ENCODE measurements at regions not wholly inside any gene's neighbourhood (a gene's known extent, or its start where the extent isn't known, plus 50 kb on each side); places are given as distances from the start of the nearest gene placed in this dataset.

DNA sequence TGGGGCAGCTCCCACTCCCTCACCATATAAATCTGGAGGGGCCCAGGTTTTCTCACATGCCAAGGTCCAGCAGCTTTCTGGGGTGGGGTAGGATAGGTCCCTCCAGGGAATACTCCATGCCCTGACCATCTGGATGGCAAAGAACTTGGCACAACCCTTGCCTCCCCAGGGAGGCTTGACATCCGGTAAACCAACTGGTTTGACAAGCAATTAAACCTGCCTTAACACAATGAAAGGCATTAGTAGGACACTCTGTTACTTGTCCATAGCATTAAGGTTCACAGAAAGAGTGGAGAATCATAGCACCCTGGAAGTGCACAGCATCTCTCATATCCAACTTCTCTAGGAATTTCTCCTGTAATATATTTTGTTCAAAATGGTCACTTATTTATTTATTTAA, 63.9 kb upstream of the MAF start:
- in situ Hi-C loops (cut with MboI; ENCODE audit: low pct_unique_long_range_greater_than_20kb, low sequenced_read_pairs), result no loop called here
- DNase-seq, result no peak

DNA sequence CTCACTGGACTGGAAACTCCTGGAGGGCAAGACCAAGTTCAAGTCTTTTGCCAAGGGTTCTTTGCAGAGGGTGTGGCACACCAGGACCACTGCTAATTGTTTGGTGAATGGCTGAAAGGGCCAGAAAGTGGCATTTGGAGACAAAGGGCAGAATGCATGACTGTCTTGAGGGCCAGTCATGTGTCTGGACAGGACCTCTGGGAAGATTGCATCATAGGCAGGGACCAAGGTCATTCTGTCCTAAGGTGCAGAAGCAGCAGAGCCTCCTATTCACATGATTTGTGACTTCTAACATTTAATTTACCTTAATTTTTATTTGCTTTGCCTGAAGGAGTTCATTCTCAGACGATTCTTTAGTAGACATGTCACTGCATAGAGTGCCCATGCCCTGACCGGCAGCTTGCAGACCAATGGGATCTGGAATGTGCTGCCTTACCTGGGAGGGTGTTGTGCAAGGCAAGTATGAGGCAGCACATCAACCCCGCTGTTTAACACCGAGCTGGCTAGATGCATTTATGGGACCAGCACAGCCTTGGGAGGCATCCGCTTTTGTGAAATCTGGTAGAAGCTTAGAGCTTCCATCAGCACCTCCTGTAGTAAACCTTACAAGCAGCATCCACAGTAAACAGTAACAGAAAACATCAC, 62.3 kb upstream of the MAF start:
- in situ Hi-C loops (cut with MboI; ENCODE audit: low pct_unique_long_range_greater_than_20kb, low sequenced_read_pairs), result no loop called here
- DNase-seq, result no peak

DNA sequence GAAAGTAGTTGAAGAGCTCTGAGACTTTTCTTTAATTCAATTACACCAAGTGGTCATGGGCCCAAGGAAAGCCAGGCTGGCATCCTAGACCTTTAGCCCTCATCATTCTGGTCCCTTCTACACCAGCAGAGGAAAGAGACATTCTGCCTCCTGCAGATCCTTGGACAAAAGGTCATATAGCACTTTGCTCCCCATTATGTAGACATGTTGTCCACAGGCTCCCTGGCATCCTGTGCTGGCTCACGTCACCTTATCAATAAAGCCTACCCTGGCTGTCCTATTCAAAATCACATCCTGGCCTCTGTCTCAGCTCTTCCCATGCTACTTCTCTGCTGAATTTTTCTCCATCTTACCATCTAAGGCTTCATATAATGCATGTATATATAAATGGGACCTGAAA, 61.6 kb upstream of the MAF start:
- DNase-seq, result no peak
- in situ Hi-C loops (cut with MboI; ENCODE audit: low pct_unique_long_range_greater_than_20kb, low sequenced_read_pairs), result no loop called here

DNA sequence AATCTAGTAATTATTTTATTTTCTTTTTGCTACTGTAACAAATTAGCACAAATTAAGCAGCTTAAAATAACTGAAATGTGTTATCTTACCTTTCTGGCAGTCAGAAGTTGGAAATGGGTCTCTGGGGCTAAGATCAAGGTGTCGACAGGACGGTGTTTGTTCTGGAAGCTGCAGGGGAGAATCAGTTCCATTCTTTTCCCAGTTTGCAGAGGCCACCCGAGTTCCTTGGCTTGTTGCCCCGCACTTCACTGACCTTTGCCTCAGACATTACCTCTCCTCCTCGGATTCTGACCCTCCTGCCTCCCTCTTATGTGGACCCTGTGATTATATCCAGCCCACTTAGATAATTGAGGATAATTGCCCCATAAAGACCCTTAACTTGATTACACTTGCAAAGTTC, 61.0 kb upstream of the MAF start:
- no peak for DNase-seq
- in situ Hi-C loops (cut with MboI; ENCODE audit: low pct_unique_long_range_greater_than_20kb, low sequenced_read_pairs), result no loop called here

DNA sequence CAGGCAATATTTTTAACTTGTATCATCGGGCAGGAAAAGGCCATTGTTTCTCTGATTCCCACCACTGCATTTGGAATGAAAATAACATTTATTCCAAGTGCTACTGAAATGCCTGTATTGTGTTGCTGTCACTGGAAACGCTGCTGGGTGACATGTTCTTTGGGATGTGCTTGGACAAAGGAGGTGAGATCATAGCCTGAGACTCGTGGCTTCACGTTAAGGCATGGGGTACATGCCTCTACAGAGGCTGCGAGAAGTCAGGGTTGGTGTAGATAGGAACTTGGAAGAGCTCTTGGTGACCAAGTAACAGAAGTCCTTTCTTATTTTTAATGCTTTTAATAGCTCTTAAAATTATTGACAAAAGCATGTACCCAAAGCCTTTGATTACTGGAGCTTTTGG, 58.8 kb upstream of the MAF start:
- in situ Hi-C loops (cut with MboI; ENCODE audit: low pct_unique_long_range_greater_than_20kb, low sequenced_read_pairs), result no loop called here
- DNase-seq, result no peak

DNA sequence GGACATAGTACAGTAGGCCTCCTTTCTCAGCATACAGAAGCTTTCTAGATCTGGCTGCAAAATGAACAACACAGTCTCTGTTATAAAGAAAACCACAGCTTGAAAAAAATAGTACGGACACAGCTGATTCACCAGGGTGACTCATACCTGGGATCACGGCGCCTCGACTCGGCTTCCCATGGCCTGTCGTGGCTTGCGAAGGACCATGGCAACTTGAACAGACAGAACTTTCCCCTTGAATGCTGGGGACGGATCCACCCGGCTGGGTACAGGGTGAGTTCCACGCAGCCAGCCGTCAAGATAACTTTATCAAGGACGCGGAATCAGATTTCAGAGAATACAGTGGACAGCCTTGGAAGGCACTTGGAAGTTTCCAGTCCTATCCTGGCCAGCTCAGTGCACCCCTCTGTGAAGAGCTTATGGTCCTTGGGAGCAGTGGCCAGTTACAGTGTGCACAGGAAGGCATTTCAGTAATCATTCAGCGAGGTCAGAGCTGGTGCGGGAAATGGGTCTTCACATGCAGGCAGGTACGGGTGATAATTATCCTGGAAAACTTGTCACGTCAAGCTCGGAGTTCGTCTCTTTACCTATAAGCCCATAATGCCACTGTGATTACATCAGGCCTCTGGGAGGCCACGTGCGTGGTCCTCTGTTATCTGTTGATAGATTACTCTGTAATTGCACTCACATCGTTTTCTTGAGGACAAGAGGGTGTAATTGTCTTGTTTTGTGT, 57.9 kb upstream of the MAF start:
- DNase-seq, result no peak
- in situ Hi-C loops (cut with MboI; ENCODE audit: low pct_unique_long_range_greater_than_20kb, low sequenced_read_pairs), result no loop called here

DNA sequence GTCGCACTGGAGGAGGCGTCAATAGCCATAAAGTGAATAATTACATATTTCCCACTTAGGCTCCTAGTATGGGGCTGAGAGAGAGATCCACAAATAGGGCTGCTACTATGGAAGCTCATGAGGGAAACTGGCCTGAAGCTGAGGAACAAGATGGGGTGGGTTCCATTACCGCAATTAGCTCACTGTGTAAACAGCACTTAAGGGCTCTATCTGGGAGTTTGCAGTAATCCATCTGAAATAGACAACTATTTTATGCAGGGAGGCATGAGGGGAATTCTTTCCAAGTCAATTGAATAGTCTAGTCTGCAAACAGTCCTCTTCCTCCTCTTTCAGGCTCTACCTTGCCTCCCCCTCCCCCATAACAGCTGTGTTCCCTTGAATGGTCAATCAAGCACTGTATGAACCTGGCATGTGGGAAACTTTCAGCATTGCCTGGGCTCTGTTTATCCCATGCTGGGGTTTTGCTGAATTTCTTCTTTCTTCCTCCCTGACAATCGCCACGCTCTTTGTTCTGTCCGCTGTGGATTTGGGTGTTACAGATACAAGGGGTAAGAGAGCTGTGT, 56.1 kb upstream of the MAF start:
- in situ Hi-C loops (cut with MboI; ENCODE audit: low pct_unique_long_range_greater_than_20kb, low sequenced_read_pairs), result no loop called here
- DNase-seq, result no peak

DNA sequence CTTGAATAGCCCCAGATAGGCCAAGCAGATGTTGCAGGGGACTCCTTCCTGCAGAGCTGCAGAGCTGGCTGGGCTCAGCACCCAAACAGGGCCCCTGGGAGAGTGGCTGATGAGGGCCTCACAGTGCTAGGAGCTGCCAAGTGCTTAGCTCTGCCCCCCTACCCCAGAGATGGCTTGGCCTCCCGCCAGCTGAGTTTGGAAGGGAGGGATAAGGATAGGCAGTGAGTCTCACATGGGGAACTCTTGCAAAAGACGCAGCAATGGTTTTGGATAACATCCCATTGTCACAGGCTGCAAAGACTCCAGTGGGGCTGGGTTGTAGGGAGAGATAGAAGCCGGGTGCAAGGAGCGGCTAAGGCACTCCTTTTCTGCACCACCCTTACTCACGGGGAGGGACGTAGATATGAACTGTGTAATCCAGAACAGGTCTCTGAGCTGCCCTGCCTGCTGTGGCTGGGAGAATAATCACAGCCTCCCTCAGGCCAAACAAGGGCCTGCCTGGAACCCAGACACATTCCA, 52.9 kb upstream of the MAF start:
- in situ Hi-C loops (cut with MboI; ENCODE audit: low pct_unique_long_range_greater_than_20kb, low sequenced_read_pairs), result no loop called here
- DNase-seq, result no peak

DNA sequence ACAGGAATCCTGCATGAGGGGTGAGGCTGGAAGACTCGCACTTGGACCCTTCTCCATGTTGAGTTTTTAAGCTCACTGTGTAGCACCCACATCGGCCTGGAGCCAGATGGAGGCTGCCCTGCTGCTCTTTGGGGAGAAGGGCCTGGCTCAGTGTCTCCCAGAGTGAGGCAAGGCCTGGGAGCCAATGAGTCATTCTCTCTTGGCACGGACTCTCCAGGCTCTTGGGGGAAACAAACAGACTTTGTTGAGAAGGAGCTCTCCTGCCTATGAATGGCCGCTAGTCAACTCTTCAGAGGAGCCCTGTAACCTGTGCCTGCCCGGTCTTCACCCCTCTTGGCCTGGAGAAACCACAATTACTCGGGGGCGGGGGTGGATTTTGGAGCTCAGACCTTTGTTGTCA, 50.8 kb upstream of the MAF start:
- in situ Hi-C loops (cut with MboI; ENCODE audit: low pct_unique_long_range_greater_than_20kb, low sequenced_read_pairs), result no loop called here
- no peak for DNase-seq
